ENCODE measurements at regions not wholly inside any gene's neighbourhood (a gene's known extent, or its start where the extent isn't known, plus 50 kb on each side); places are given as distances from the start of the nearest gene placed in this dataset.

DNA sequence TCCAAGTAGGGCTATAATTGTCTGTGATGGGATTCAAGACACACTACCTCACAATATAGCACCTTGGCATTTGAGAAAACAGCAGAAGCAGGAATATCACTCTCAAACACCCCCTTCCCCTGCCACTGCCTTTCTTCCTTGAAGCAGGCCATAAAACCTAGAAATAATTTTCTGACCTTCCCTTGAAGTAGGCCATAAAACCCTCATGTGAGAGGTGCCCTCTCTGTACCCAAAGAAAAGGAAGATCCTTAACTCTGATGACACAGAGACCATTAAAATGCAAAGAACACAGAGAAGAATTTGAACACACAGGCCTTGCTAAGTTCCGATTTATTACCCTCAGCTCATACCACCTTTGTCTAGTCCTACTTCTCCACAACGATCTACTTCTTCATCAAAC, 631.7 kb upstream of the CADM1 start:
- no peak for TF ChIP-seq EZH2 (IDR thresholded peaks at IDR 0.05; ENCODE audit: insufficient read depth, poor library complexity, severe bottlenecking)
- TF ChIP-seq EZH2phosphoT487 (IDR thresholded peaks at IDR 0.05; ENCODE audit: insufficient read depth, low read depth) = no peak

Data from GM23248 (cell line).